ENCODE measurements at regions not wholly inside any gene's neighbourhood (a gene's known extent, or its start where the extent isn't known, plus 50 kb on each side); places are given as distances from the start of the nearest gene placed in this dataset.

DNA sequence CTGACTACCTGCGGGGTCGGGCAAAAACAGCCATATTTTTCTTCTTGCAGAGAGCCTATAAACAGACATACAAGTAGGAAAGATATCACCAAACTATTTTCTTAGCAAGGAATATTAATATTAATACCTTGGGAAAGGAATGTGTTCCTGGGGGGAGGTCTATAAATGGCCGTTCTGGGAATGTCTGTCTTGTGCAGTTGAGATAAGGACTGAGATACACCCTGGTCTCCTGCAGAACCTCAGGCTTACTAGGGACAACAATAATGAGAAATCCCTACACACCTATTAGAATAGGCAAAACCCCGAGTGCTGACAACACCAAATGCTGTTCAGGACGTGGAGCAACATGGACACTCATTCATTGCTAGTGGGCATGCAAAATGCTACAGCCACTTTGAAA is 297.2 kb downstream of the DRD1 start:
- DNase-seq (ENCODE audit: low spot score in 2 of 2) = no peak
- H3K27ac ChIP-seq = no peak overlapping the region
- intact Hi-C loops (cut with DNase I; ENCODE audit: low total_unique reads) = no loop called here
- no peaks in the 10 kb centered on the region for H3K4me1 ChIP-seq
- H3K4me3 ChIP-seq = no peak overlapping the region
- H3K9me3 ChIP-seq = peaks cover 20 to 23% of the 10 kb centered on the region in 2 donors
- TF ChIP-seq POLR2A (IDR thresholded peaks at IDR 0.05) (no peak), POLR2AphosphoS5 (IDR thresholded peaks at IDR 0.05) (no peak)
- TF ChIP-seq, protein P1, sequence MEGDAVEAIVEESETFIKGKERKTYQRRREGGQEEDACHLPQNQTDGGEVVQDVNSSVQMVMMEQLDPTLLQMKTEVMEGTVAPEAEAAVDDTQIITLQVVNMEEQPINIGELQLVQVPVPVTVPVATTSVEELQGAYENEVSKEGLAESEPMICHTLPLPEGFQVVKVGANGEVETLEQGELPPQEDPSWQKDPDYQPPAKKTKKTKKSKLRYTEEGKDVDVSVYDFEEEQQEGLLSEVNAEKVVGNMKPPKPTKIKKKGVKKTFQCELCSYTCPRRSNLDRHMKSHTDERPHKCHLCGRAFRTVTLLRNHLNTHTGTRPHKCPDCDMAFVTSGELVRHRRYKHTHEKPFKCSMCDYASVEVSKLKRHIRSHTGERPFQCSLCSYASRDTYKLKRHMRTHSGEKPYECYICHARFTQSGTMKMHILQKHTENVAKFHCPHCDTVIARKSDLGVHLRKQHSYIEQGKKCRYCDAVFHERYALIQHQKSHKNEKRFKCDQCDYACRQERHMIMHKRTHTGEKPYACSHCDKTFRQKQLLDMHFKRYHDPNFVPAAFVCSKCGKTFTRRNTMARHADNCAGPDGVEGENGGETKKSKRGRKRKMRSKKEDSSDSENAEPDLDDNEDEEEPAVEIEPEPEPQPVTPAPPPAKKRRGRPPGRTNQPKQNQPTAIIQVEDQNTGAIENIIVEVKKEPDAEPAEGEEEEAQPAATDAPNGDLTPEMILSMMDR (IDR thresholded peaks at IDR 0.05) = no peak
- H3K27me3 ChIP-seq = no peaks in the 10 kb centered on the region
- no peaks in the 10 kb centered on the region for H3K36me3 ChIP-seq

DNA sequence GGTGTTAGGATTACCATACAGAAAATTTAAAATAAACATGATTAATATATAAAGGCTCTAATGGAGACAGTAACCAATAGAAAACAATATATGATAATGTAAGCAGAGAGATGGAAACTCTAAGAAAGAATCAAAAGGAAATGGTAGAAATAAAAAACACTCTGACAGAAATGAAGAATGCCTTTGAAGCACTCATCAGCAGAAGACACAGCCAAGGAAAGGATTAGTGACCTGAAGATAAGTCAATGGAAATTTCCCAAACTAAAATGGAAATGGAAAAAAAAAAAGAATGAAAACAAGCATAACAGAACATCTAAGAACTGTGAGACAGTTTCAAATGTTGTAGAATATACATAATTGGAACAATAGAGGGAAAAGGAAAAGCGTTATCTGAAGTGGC is 302.6 kb downstream of the DRD1 start:
- DNase-seq (ENCODE audit: low spot score in 2 of 2) = no peak
- no peaks in the 10 kb centered on the region for H3K27me3 ChIP-seq
- intact Hi-C loops (cut with DNase I; ENCODE audit: low total_unique reads) = no loop called here
- H3K36me3 ChIP-seq = no peaks in the 10 kb centered on the region
- no peaks in the 10 kb centered on the region for H3K4me1 ChIP-seq
- no peak for TF ChIP-seq POLR2AphosphoS5 (IDR thresholded peaks at IDR 0.05)
- no peak for TF ChIP-seq POLR2A (IDR thresholded peaks at IDR 0.05)
- TF ChIP-seq, protein P1 (IDR thresholded peaks at IDR 0.05) = no peak
- peaks cover 21 to 34% of the 10 kb centered on the region in 2 donors for H3K9me3 ChIP-seq
- no peak overlapping the region for H3K27ac ChIP-seq
- no peak overlapping the region for H3K4me3 ChIP-seq

DNA sequence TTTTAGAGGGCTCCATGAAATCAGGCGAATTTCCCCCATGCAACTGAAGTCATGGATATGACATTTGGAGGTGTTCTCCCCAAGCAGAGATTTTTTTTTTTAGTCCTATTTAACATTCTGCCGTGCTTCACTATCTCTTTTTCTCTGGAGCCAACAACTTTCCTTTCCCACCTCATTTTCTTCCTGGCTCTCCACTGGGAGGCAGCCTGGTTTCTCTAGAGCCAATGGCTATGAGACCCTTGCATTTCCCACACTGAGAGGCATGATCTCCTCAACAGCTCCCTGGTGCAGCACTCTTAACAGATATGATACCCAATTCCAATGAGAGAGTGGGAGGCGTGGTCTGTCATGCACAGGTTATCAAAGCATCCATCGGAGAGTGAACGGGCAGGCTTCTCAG is 310.8 kb downstream of the DRD1 start:
- Histone ChIP-seq H3K9me3 (peaks cover 0 to 7% of the 10 kb centered on the region in 2 donors), H3K27me3 (no peaks in the 10 kb centered on the region), H3K27ac (no peak overlapping the region), H3K4me1 (no peaks in the 10 kb centered on the region), H3K36me3 (no peaks in the 10 kb centered on the region), H3K4me3 (no peak overlapping the region)
- intact Hi-C loops (cut with DNase I; ENCODE audit: low total_unique reads) = no loop called here
- no peak for DNase-seq (ENCODE audit: low spot score in 2 of 2)
- no peak for TF ChIP-seq POLR2A (IDR thresholded peaks at IDR 0.05)
- TF ChIP-seq, protein P1 (IDR thresholded peaks at IDR 0.05) = no peak
- TF ChIP-seq POLR2AphosphoS5 (IDR thresholded peaks at IDR 0.05) = no peak

DNA sequence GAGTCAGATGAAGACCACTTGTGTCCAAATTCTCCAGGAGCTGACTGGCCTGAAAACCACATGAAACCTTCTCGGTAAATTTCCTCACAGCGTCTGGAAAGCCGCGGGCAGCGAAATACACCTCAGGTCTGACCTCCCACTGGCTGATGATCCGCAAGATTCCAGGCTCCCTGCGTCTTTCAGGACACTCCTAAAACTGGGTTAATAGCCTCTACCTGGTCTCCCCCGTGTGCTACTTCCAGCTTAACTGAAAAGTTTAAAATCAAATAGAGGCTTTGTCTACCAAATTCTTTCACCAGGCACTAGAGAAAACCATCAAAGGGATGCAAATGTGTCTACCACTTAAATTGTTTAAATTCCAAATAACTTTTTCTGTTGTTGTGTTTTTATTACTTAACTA is 312.6 kb downstream of the DRD1 start:
- Histone ChIP-seq H3K36me3 (no peaks in the 10 kb centered on the region), H3K4me1 (no peaks in the 10 kb centered on the region), H3K4me3 (no peak overlapping the region), H3K27ac (no peak overlapping the region), H3K27me3 (no peaks in the 10 kb centered on the region), H3K9me3 (peaks cover 0 to 10% of the 10 kb centered on the region in 2 donors)
- DNase-seq (ENCODE audit: low spot score in 2 of 2) = no peak
- TF ChIP-seq POLR2A (IDR thresholded peaks at IDR 0.05) = no peak
- TF ChIP-seq, protein P1 (IDR thresholded peaks at IDR 0.05) = no peak
- no peak for TF ChIP-seq POLR2AphosphoS5 (IDR thresholded peaks at IDR 0.05)
- intact Hi-C loops (cut with DNase I; ENCODE audit: low total_unique reads) = no loop called here

DNA sequence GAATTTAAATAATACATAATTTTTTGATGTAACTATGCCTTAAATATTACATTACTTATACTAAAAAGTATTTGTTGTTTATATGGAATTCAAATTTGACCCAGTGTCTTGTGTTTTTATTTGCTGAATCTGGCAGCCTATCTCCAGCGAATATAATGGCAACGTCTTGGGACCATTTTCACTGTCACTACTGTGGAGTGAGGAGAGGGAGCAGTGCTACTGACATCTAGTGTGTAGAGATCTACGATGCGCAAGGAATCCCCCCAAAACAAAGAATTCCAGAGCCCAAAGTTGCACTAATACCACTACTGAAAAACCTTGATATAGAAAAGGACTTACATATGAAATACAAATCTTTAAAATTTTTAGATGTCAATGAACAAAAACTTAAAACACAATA is 314.4 kb downstream of the DRD1 start:
- no peak for TF ChIP-seq POLR2A (IDR thresholded peaks at IDR 0.05)
- TF ChIP-seq POLR2AphosphoS5 (IDR thresholded peaks at IDR 0.05) = no peak
- TF ChIP-seq, protein P1 (IDR thresholded peaks at IDR 0.05) = no peak
- DNase-seq (ENCODE audit: low spot score in 2 of 2) = no peak
- Histone ChIP-seq H3K4me1 (no peaks in the 10 kb centered on the region), H3K27ac (no peak overlapping the region), H3K4me3 (no peak overlapping the region), H3K9me3 (peaks cover 0 to 4% of the 10 kb centered on the region in 2 donors), H3K27me3 (no peaks in the 10 kb centered on the region), H3K36me3 (no peaks in the 10 kb centered on the region)
- intact Hi-C loops (cut with DNase I; ENCODE audit: low total_unique reads) = no loop called here

Measured in breast epithelium (tissue), 4 donors.